Gastroesophageal sphincter (tissue), 3 donors: ENCODE measurements at regions not wholly inside any gene's neighbourhood (a gene's known extent, or its start where the extent isn't known, plus 50 kb on each side); places are given as distances from the start of the nearest gene placed in this dataset.

Source experiments
- EP300 ChIP-seq: sonication (generic); formaldehyde crosslinking; IDR thresholded peaks from one replicate; pipeline ENCODE4 v1.6.1; 2017; ENCODE audit warnings: antibody characterized with exemption, mild to moderate bottlenecking
- POLR2A ChIP-seq, 2 donors: fragments of 450-650 bp; IDR thresholded peaks; one replicate each; pipeline ENCODE4 v1.6.1; 2017; ENCODE audit warnings: antibody characterized with exemption in 2 of 2, mild to moderate bottlenecking in 2 of 2, moderate library complexity in 1 of 2
- POLR2AphosphoS5 ChIP-seq: sonication (generic); formaldehyde crosslinking; IDR thresholded peaks from one replicate; pipeline ENCODE4 v1.6.1; 2017; ENCODE audit warnings: antibody characterized with exemption
- TF ChIP-seq, protein P1 (sequence below), 4 experiments: fragments of 200-600 bp in 2 of 4; fragments of 450-650 bp in 2 of 4; sonication (generic) in 1 of 4; IDR thresholded peaks; one replicate each; pipeline ENCODE4 v1.5.1; 2017 to 2019; ENCODE audit warnings: antibody characterized with exemption in 4 of 4, mild to moderate bottlenecking in 2 of 4, moderate library complexity in 2 of 4

GRCh38 chr21:23021481-23021880 is 2023.3 kb downstream of the NCAM2 start:
- TF ChIP-seq, protein P1, sequence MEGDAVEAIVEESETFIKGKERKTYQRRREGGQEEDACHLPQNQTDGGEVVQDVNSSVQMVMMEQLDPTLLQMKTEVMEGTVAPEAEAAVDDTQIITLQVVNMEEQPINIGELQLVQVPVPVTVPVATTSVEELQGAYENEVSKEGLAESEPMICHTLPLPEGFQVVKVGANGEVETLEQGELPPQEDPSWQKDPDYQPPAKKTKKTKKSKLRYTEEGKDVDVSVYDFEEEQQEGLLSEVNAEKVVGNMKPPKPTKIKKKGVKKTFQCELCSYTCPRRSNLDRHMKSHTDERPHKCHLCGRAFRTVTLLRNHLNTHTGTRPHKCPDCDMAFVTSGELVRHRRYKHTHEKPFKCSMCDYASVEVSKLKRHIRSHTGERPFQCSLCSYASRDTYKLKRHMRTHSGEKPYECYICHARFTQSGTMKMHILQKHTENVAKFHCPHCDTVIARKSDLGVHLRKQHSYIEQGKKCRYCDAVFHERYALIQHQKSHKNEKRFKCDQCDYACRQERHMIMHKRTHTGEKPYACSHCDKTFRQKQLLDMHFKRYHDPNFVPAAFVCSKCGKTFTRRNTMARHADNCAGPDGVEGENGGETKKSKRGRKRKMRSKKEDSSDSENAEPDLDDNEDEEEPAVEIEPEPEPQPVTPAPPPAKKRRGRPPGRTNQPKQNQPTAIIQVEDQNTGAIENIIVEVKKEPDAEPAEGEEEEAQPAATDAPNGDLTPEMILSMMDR (IDR thresholded peaks at IDR 0.05) = no peak
- TF ChIP-seq POLR2A (IDR thresholded peaks at IDR 0.05) = no peak
- TF ChIP-seq EP300 = no peak
- no peak for TF ChIP-seq POLR2AphosphoS5
